BJ (cell line): ENCODE measurements at regions not wholly inside any gene's neighbourhood (a gene's known extent, or its start where the extent isn't known, plus 50 kb on each side); places are given as distances from the start of the nearest gene placed in this dataset.

Experiments
- CTCF ChIA-PET: fragments of 350-600 bp; formaldehyde crosslinking; extraction: SDS; loops from one replicate; lab custom pipeline; 2021; ENCODE audit warnings: antibody characterized with exemption, inconsistent platforms; lab: Yijun Ruan, JAX
- POLR2A ChIA-PET: fragments of 300-600 bp; sonication (Branson Sonifier 250); formaldehyde crosslinking; extraction: SDS; loops from one replicate; lab custom pipeline; 2021; ENCODE audit warnings: antibody characterized with exemption; lab: Charles Lee
- DNase-seq: peaks from one replicate; pipeline ENCODE4 v3.0.0-alpha.2; 2011; ENCODE audit warnings: low read depth
- H3K27me3 ChIP-seq: 2 replicates; pipeline ENCODE4 v1.6.0; 2011; ENCODE audit warnings: low read length; ENCODE audit not compliant: control insufficient read depth, insufficient read depth
- H3K36me3 ChIP-seq: 2 replicates; pipeline ENCODE4 v1.5.1; 2011; ENCODE audit warnings: low read length; ENCODE audit not compliant: control insufficient read depth, insufficient read depth
- H3K4me3 ChIP-seq: 2 replicates; pipeline ENCODE4 v1.5.1; 2011; ENCODE audit warnings: low read depth, mild to moderate bottlenecking, control low read depth, low read length
- CTCF ChIP-seq: IDR thresholded peaks from 2 replicates; pipeline ENCODE4 v1.5.1; 2011; ENCODE audit warnings: low read depth, mild to moderate bottlenecking, control low read depth, inconsistent platforms, low read length, moderate library complexity; ENCODE audit not compliant: insufficient read depth

DNA sequence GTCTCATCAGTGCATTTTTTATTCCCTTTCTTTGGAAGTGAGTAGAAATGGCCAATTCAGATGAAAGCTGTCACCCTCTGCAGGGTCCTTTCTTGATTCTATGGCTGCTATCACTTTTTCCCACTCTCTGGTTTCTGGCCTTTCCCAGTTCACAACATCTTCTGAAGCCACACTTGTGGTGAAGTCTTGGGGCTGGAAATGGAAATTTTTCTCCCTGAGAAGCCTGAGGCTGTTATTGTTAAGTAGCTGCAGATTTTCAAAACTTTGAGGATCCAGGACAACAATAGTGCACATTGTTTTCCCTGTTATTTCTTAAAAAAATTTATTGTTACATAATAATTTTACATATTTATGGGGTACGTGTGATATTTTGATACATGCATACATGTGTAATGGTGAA, 250.3 kb upstream of the RASGRP1 start:
- ChIA-PET CTCF (no interaction called here), POLR2A (no interaction called here)
- no peak for DNase-seq
- Histone ChIP-seq H3K4me3 (no peak overlapping the region), H3K36me3 (no peaks in the 10 kb centered on the region), H3K27me3 (no peaks in the 10 kb centered on the region)
- no peak for TF ChIP-seq CTCF

- H3K4me3 ChIP-seq, result no peak overlapping the region
- CTCF ChIA-PET, result interaction anchor here (0.6 to 1.8 kb wide), 18 partner anchors 8 to 760 kb away, joined by 3 to 11 read pairs (median 4); no protein-coding TSS in a partner anchor
- H3K36me3 ChIP-seq, result no peaks in the 10 kb centered on the region
- peak; percentile 99 for TF ChIP-seq CTCF
- POLR2A ChIA-PET, result interaction anchor here (1.3 kb wide), 1 partner anchor 46 kb away, joined by 4 read pairs; no protein-coding TSS in a partner anchor
- H3K27me3 ChIP-seq, result no peaks in the 10 kb centered on the region
- peak; percentile 51 for DNase-seq
Observed at GRCh38 chr15:38817427-38818156, 253.0 kb upstream of the RASGRP1 start.

DNA sequence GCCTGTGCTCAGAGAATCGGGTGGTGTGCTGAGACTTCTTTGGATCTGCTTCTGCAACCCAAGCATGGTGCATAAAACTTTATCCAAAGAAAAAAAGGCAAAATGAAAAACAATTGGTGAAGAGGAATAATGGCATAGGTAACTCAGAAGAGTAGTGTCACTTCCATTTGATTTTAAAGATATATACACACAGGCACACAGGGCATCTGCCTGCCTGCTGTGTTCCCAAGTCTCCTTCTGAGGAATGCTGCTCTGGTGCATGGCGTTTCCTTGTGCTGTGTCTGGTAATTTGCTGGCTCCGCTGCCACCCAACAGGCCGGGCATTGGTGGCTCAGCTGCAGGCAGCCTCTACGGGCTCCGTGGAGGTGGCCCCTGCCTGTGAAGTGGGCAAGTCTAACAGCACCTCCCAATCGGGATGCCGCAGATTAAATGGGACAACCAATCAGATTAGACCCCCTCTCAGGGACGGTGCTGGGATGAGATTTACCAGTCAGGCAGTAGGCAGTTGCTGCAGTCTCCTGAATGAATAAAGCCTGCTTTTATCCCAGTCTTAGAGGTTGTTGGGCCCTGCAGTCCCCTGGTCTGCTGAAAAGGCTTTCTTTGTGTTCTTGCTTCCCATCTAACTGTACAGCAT, 253.7 kb upstream of the RASGRP1 start:
- Histone ChIP-seq H3K27me3 (no peaks in the 10 kb centered on the region), H3K36me3 (no peaks in the 10 kb centered on the region), H3K4me3 (no peak overlapping the region)
- TF ChIP-seq CTCF, result no peak
- no peak for DNase-seq
- ChIA-PET CTCF (interaction anchor here (1.3 kb wide), 1 partner anchor 45 kb away, joined by 5 read pairs; no protein-coding TSS in a partner anchor), POLR2A (no interaction called here)

DNA sequence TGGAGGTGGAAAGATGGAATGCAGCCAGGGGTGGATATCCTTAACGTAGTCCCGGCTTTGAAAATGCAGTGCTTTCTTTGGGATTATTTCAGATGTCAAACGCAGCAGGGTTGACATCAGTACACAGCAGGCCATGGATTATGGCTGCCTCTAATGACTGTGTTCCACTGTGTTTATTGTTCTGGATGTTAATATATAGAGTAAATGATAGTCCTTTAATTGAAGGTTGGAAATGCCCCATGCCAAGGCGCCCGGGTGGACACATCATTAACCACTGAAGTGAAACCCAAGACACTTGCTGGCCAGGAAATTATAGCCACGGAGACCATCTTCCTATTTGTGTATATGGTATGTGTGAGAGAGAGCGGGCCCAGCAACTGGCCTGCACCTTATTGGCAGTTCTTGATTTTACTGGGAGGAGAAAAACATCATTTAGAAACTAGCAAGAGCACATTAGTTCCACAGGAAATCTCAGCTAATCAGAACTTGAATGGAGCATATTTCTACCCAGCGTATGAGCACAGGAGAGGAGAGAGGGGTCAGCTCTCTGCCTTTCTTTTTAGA, 254.9 kb upstream of the RASGRP1 start:
- ChIA-PET POLR2A (no interaction called here), CTCF (interaction anchor here (0.7 to 1.3 kb wide), 3 partner anchors 14 to 104 kb away, joined by 3 to 5 read pairs (median 3); no protein-coding TSS in a partner anchor)
- no peaks in the 10 kb centered on the region for H3K36me3 ChIP-seq
- TF ChIP-seq CTCF, result no peak
- no peaks in the 10 kb centered on the region for H3K27me3 ChIP-seq
- no peak overlapping the region for H3K4me3 ChIP-seq
- no peak for DNase-seq

DNA sequence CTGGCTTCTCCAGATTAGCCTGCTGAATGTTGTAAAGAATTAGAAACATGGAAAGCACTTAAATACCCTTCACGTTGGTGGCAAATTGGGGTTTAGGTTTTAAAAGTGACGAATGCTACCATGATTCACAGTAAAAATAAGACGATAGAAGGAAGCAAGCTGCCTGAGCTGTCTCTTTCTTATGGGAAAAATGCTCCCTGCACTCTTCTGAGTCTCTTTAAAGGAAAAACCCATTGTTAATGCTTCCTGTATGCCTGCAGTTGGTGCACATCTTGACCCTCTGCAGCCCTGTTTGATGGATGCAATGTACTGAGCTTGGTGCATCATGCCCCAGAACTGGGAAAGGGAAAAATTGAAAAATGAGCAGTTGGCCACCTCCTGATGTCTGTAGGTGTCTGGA, 258.6 kb upstream of the RASGRP1 start:
- no peaks in the 10 kb centered on the region for H3K27me3 ChIP-seq
- ChIA-PET CTCF (interaction anchor here (1.0 kb wide), 1 partner anchor 11 kb away, joined by 3 read pairs; no protein-coding TSS in a partner anchor), POLR2A (no interaction called here)
- no peak overlapping the region for H3K4me3 ChIP-seq
- no peaks in the 10 kb centered on the region for H3K36me3 ChIP-seq
- no peak for DNase-seq
- TF ChIP-seq CTCF, result no peak
